GM13977 (cell line): ENCODE measurements at regions not wholly inside any gene's neighbourhood (a gene's known extent, or its start where the extent isn't known, plus 50 kb on each side); places are given as distances from the start of the nearest gene placed in this dataset.
"Not testable (repeated sequence)": the region's sequence is repeated elsewhere in the genome, so short reads cannot be mapped to it uniquely, and the experiment has no call there.

Source experiments
- DNase-seq: peaks from one replicate; pipeline ENCODE4 v3.0.0; 2012; ENCODE audit warnings: low spot score
- in situ Hi-C: fragments of 300-500 bp; cut with MboI; formaldehyde crosslinking; loops from one replicate; pipeline ENCODE4 v1.12.0; 2022; ENCODE audit warnings: low sequenced_read_pairs, low pct_unique_long_range_greater_than_20kb, mixed read lengths, inconsistent platforms; ENCODE audit not compliant: unreplicated experiment
- TF ChIP-seq, protein P1 (sequence below): IDR thresholded peaks from 2 replicates; pipeline ENCODE4 v1.5.1; 2012; ENCODE audit warnings: mild to moderate bottlenecking, control low read depth; ENCODE audit not compliant: insufficient read depth; ENCODE audit errors: extremely low read depth, missing control alignments

DNA sequence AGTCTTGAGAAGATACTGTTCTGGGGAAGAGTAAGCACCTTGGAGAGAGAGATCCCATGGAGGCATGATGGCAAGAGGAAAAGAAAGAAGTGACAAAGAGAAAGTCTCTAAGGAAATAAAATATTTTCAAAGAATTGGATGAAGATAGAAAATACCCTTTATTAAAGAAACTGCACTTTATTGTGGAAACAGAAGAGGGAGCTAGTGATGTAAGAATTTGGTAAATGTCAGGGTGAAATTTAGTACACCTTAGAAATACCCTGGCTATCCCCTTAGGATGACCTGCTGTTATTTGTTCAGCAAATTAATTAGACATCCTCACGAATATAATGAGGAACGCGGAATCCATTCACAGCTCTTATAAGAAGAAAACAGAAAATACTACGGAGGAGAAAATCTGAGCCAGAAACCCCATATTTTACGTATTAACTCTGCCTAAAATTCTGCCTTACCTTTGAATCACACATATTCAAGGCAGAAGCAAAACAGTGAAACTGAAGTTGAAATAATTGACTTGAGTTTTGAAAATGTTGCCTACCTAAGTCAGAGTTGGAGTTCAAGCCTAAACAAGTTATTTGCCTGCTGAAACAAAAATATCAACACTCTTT lies 90.7 kb downstream of the TFPI2 start:
- peak; percentile 17 for DNase-seq
- in situ Hi-C loops, result no loop called here
- TF ChIP-seq, protein P1, sequence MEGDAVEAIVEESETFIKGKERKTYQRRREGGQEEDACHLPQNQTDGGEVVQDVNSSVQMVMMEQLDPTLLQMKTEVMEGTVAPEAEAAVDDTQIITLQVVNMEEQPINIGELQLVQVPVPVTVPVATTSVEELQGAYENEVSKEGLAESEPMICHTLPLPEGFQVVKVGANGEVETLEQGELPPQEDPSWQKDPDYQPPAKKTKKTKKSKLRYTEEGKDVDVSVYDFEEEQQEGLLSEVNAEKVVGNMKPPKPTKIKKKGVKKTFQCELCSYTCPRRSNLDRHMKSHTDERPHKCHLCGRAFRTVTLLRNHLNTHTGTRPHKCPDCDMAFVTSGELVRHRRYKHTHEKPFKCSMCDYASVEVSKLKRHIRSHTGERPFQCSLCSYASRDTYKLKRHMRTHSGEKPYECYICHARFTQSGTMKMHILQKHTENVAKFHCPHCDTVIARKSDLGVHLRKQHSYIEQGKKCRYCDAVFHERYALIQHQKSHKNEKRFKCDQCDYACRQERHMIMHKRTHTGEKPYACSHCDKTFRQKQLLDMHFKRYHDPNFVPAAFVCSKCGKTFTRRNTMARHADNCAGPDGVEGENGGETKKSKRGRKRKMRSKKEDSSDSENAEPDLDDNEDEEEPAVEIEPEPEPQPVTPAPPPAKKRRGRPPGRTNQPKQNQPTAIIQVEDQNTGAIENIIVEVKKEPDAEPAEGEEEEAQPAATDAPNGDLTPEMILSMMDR, result peak; percentile 53

DNA sequence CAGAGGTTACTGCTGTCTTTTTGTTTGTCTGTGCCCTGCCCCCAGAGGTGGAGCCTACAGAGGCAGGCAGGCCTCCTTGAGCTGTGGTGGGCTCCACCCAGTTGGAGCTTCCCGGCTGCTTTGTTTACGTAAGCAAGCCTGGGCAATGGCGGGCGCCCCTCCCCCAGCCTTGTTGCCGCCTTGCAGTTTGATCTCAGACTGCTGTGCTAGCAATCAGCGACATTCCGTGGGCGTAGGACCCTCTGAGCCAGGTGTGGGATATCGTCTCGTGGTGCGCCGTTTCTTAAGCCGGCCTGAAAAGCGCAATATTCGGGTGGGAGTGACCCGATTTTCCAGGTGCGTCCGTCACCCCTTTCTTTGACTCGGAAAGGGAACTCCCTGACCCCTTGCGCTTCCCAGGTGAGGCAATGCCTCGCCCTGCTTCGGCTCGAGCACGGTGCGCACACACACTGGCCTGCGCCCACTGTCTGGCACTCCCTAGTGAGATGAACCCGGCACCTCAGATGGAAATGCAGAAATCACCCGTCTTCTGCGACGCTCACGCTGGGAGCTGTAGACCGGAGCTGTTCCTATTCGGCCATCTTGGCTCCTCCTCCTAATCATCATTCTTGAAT lies 97.4 kb downstream of the TFPI2 start:
- in situ Hi-C loops, DNase-seq: not testable (repeated sequence)

DNA sequence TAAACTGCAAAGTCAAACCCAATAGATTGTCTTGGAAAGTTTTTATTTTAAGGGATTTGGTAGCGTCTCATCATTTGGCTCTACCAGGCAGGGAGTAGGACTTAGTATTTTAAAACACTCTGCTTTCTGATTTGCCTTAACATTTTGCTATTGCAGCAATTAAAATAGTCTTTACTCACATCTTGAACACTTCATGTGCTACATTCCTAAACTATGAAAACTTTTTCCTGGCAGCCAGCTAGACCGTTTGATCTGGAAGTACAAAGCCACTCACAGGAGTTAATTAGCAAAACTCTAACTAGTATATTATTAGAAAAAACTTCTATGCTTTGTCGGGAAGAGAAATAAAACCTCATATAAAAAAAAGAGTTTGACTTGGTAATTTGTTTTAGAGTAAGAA lies 111.4 kb downstream of the TFPI2 start:
- no peak for DNase-seq
- TF ChIP-seq, protein P1, result no peak
- in situ Hi-C loops, result no loop called here

DNA sequence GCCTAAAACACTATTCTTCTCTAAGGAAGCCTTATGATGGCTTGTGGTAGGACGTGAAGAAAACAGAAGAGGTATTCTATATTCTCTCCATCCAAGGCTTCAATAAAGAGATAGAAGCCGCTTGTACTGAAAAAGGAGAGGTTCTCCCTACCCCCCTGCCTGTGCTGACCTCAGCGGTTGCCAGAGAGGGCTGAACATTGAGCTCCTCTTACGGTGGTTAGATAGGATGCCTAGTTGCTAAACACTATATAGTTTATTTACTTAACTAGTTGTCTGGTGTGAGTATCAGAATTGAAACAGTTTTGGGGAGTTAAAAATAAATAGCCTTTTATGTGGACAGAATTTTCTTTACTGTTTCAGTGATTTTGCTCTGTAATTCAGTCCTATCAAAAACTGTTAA lies 112.2 kb downstream of the TFPI2 start:
- DNase-seq, result no peak
- TF ChIP-seq, protein P1, result no peak
- in situ Hi-C loops, result no loop called here

DNA sequence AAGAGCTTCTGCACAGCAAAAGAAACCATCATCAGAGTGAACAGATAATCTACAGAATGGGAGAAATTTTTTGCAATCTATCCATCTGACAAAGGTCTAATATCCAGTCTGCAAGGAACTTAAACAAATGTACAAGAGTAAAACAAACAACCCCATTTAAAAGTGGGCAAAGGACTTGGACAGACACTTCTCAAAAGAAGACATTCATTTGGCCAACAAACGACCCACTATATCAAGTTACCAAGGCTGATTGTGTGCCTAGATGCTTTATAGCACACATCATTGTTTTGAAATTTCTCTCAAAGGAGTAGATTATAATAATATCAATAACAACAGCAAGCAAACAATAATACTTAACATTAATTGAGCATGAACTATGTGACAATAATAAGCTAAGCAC lies 117.1 kb downstream of the TFPI2 start:
- in situ Hi-C loops, result no loop called here
- TF ChIP-seq, protein P1, result no peak
- no peak for DNase-seq

DNA sequence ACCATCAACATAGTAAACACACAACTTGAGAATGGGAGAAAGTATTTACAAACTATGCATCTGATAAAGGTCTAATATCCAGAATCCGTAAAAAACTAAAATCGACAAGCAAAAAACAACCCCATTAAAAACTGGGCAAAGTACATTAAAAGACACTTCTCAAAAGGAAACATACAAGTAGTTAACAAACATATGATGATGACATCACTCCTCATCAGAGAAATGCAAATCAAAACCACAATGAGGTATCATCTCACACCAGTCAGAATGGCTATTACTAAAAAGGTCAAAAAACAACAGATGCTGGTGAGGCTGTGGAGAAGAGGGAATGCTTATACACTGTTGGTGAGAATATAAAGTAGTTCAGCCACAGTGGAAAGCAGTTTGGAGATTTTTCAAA lies 125.1 kb downstream of the TFPI2 start:
- TF ChIP-seq, protein P1, result no peak
- in situ Hi-C loops, result no loop called here
- DNase-seq, result no peak

DNA sequence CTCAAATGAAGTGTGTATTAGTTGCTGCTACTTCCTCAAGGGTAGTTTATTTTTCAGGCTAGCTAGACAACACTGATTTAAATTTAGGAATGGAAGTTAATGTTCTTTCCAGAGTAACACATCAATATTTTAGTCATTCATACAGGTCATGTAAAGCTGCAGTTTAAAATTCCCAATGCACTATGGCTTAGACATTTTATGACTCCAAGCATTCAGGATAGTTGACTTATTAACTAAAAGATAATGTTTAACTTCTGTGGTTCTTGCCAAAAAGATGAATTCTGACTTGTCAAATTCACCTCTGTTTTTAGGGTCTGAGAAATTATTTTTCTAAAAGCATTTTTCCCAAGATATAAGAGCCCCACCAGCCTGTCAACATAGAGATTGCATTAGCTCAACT lies 131.9 kb downstream of the TFPI2 start:
- in situ Hi-C loops, result no loop called here
- DNase-seq, result no peak
- TF ChIP-seq, protein P1, result no peak
